K562 (cell line): ENCODE measurements at regions not wholly inside any gene's neighbourhood (a gene's known extent, or its start where the extent isn't known, plus 50 kb on each side); places are given as distances from the start of the nearest gene placed in this dataset.

ENCODE experiments used
- ATAC-seq: fragments of 200-7000 bp; cut with Tn5 transposase; 3 replicates; pipeline ENCODE4 v1.9.1; 2020; ENCODE audit warnings: moderate library complexity
- BruUV-seq: library from RNA; stranded (reverse); fragments of 400-500 nt; replicated peaks from 2 replicates; lab custom pipeline; 2021; lab: Mats Ljungman, UMichigan
- CTCF ChIA-PET: fragments of 300-600 bp; formaldehyde crosslinking; extraction: SDS; loops from one replicate; lab custom pipeline; 2021; ENCODE audit warnings: low intra/inter-chr PET ratio; lab: Yijun Ruan, JAX
- POLR2A ChIA-PET: fragments of 300-600, 350-650 bp; sonication (Branson Sonifier 250); formaldehyde crosslinking; extraction: SDS; loops from one replicate; lab custom pipeline; 2021; ENCODE audit warnings: antibody characterized with exemption, inconsistent platforms; lab: Yijun Ruan, JAX
- DNase-seq, 4 experiments: peaks; one replicate each; pipeline versions ENCODE4 v3.0.0 to v3.0.0-alpha.2; 2011 to 2018; ENCODE audit warnings: low spot score in 3 of 4, mixed read lengths in 3 of 4; ENCODE audit errors: extremely low read depth in 1 of 4
- FAIRE-seq: peaks from 2 replicates; lab custom pipeline; 2011; peaks lifted over from hg19 to GRCh38; lab: Jason Lieb, UNC
- H2AFZ ChIP-seq: 2 replicates; pipeline ENCODE4 v1.6.0; 2011; ENCODE audit warnings: low read depth, low read length, control low read depth, inconsistent platforms
- H3K27ac ChIP-seq: fragments of 200-600 bp; 3 replicates; pipeline ENCODE4 v1.8.0; 2011; ENCODE audit warnings: low read depth, mild to moderate bottlenecking, control low read depth, inconsistent platforms, low read length, moderate library complexity, mixed read lengths; ENCODE audit errors: extremely low read depth
- H3K27me3 ChIP-seq, 2 experiments: fragments of 300-600 bp in 1 of 2; 2 replicates in 1 of 2; 3 replicates in 1 of 2; pipeline versions ENCODE4 v1.6.0 to v1.8.0; 2011; ENCODE audit warnings: inconsistent platforms in 2 of 2, low read length in 2 of 2, mild to moderate bottlenecking in 1 of 2, mixed read lengths in 1 of 2, moderate library complexity in 1 of 2; ENCODE audit not compliant: control insufficient read depth in 2 of 2, insufficient read depth in 2 of 2
- H3K36me3 ChIP-seq: fragments of 300-600 bp; 3 replicates; pipeline ENCODE4 v1.8.0; 2011; ENCODE audit warnings: mild to moderate bottlenecking, low read length, inconsistent platforms; ENCODE audit not compliant: control insufficient read depth, insufficient read depth
- H3K4me1 ChIP-seq, 2 experiments: fragments of 200-600 bp in 1 of 2; replicated peaks in 1 of 2; 2 replicates in 1 of 2; 3 replicates in 1 of 2; pipeline versions ENCODE4 v1.5.1 to v1.8.0; 2011; ENCODE audit warnings: inconsistent platforms in 2 of 2, low read length in 2 of 2, mild to moderate bottlenecking in 1 of 2, mixed read lengths in 1 of 2, moderate library complexity in 1 of 2; ENCODE audit not compliant: control insufficient read depth in 2 of 2, insufficient read depth in 2 of 2
- H3K4me2 ChIP-seq: 2 replicates; pipeline ENCODE4 v1.6.1; 2011; ENCODE audit warnings: low read length, control low read depth, inconsistent platforms, mixed read lengths; ENCODE audit not compliant: insufficient read depth
- H3K4me3 ChIP-seq: fragments of 200-600 bp; sonication (generic), shearing (Covaris generic); 2 replicates; pipeline ENCODE4 v1.5.1; 2016; ENCODE audit warnings: control low read depth, inconsistent platforms
- H3K79me2 ChIP-seq: fragments of 200-600 bp; 3 replicates; pipeline ENCODE4 v1.8.0; 2011; ENCODE audit warnings: low read length, inconsistent platforms; ENCODE audit not compliant: control insufficient read depth, insufficient read depth
- H3K9ac ChIP-seq, 2 experiments: 2 replicates each; pipeline versions ENCODE4 v1.6.0 to v1.6.1; 2011; ENCODE audit warnings: low read depth in 2 of 2, low read length in 2 of 2, control low read depth in 1 of 2, inconsistent platforms in 1 of 2, mild to moderate bottlenecking in 1 of 2, mixed read lengths in 1 of 2; ENCODE audit not compliant: insufficient read depth in 1 of 2
- H3K9me1 ChIP-seq: one replicate; pipeline ENCODE4 v1.6.0; 2011; ENCODE audit warnings: inconsistent platforms, mild to moderate bottlenecking, low read length, moderate library complexity; ENCODE audit not compliant: control insufficient read depth, insufficient read depth
- H3K9me3 ChIP-seq: replicated peaks from 2 replicates; pipeline ENCODE4 v1.5.1; 2011; ENCODE audit warnings: low read depth, low read length, inconsistent platforms; ENCODE audit not compliant: control insufficient read depth, insufficient read depth
- H4K20me1 ChIP-seq: replicated peaks from 2 replicates; pipeline ENCODE4 v1.6.1; 2011; ENCODE audit warnings: low read length, inconsistent platforms, mixed read lengths; ENCODE audit not compliant: control insufficient read depth, insufficient read depth
- ARHGAP35 ChIP-seq: fragments of 450-650 bp; IDR thresholded peaks from 2 replicates; pipeline ENCODE4 v1.6.1; 2018; ENCODE audit not compliant: partially characterized antibody
- ARNT ChIP-seq, 2 experiments: fragments of 450-650 bp; IDR thresholded peaks; 2 replicates each; pipeline ENCODE4 v1.6.1; 2016; ENCODE audit warnings: mild to moderate bottlenecking in 1 of 2
- CREB5 ChIP-seq: fragments of 250-450 bp; sonication (Bioruptor Pico); IDR thresholded peaks from 2 replicates; pipeline ENCODE4 v1.5.0; 2020; ENCODE audit warnings: mild to moderate bottlenecking
- IFI16 ChIP-seq: fragments of 250-450 bp; sonication (Bioruptor Pico); IDR thresholded peaks from 2 replicates; pipeline ENCODE4 v2.1.2; 2022; ENCODE audit warnings: mild to moderate bottlenecking, inconsistent platforms
- IRF9 ChIP-seq: fragments of 450-650 bp; IDR thresholded peaks from 2 replicates; pipeline ENCODE4 v1.6.1; 2016; ENCODE audit warnings: missing biosample characterization, missing genetic modification characterization
- KAT7 ChIP-seq: sonication (generic); formaldehyde crosslinking; IDR thresholded peaks from 2 replicates; pipeline ENCODE4 v1.8.0; 2022; ENCODE audit warnings: missing genetic modification reagents, mild to moderate bottlenecking, borderline replicate concordance
- RFX1 ChIP-seq: fragments of 450-650 bp; IDR thresholded peaks from 2 replicates; pipeline ENCODE4 v1.6.1; 2016; ENCODE audit warnings: mild to moderate bottlenecking, moderate library complexity
- SIX5 ChIP-seq, 2 experiments: IDR thresholded peaks; 2 replicates each; pipeline ENCODE4 v1.6.1; 2011; ENCODE audit warnings: low read length in 2 of 2, borderline replicate concordance in 1 of 2, low read depth in 1 of 2, mild to moderate bottlenecking in 1 of 2, moderate library complexity in 1 of 2; ENCODE audit not compliant: insufficient read depth in 1 of 2
- SRSF1 ChIP-seq: fragments of 200-400 bp; formaldehyde crosslinking; IDR thresholded peaks from 2 replicates; pipeline ENCODE4 v1.6.1; 2017; ENCODE audit warnings: mild to moderate bottlenecking, low read depth, low read length, moderate library complexity
- TAF7 ChIP-seq: fragments of 450-650 bp; IDR thresholded peaks from 2 replicates; pipeline ENCODE4 v1.6.1; 2016; ENCODE audit warnings: missing genetic modification characterization, missing compliant biosample characterization
- TARDBP ChIP-seq: fragments of 450-650 bp; IDR thresholded peaks from 2 replicates; pipeline ENCODE4 v1.6.1; 2016
- TRIM28 ChIP-seq: fragments of 450-650 bp; IDR thresholded peaks from 2 replicates; pipeline ENCODE4 v1.6.1; 2017
- ZNF583 ChIP-seq: fragments of 250-450 bp; sonication (Bioruptor Pico); IDR thresholded peaks from 2 replicates; pipeline ENCODE4 v1.4.0; 2020
- ZNF76 ChIP-seq: fragments of 250-450 bp; sonication (Bioruptor Pico); IDR thresholded peaks from 2 replicates; pipeline ENCODE4 v1.4.0; 2020; ENCODE audit warnings: mild to moderate bottlenecking, moderate library complexity, borderline replicate concordance
- in situ Hi-C: fragments of 300-500 bp; cut with MboI; formaldehyde crosslinking; loops from 4 replicates; pipeline ENCODE4 v1.15.0; 2018; ENCODE audit warnings: inconsistent platforms, mixed read lengths
- intact Hi-C: fragments of 100-400 bp; cut with micrococcal nuclease; formaldehyde crosslinking; loops from 2 replicates; pipeline ENCODE4 v1.14.2; 2022

GRCh38 chr13:56953965-56954364 is 186.8 kb upstream of the PRR20A start:
- no peak for TF ChIP-seq TAF7 (tag)
- TF ChIP-seq RFX1, result no peak
- TF ChIP-seq IRF9 (tag), result no peak
- TF ChIP-seq CREB5 (CRISPR knock-in tag), result no peak
- no peak for TF ChIP-seq TARDBP
- no peak for TF ChIP-seq ARNT (IDR thresholded peaks at IDR 0.05)
- TF ChIP-seq SRSF1, result no peak
- TF ChIP-seq ZNF583 (CRISPR knock-in tag), result no peak
- no peak for TF ChIP-seq KAT7 (CRISPR knock-in tag)
- no peak for TF ChIP-seq ARHGAP35
- TF ChIP-seq ZNF76, result no peak
- no peak for TF ChIP-seq SIX5 (IDR thresholded peaks at IDR 0.05; ENCODE audit: borderline replicate concordance in 1 of 2, insufficient read depth in 1 of 2, low read depth in 1 of 2, low read length in 2 of 2)
- no peak for TF ChIP-seq TRIM28
- TF ChIP-seq IFI16 (CRISPR knock-in tag), result no peak
- Histone ChIP-seq H3K9me3 (no peaks in the 10 kb centered on the region), H3K27me3 (no peaks in the 10 kb centered on the region), H4K20me1 (no peaks in the 10 kb centered on the region), H2AFZ (no peak overlapping the region), H3K27ac (no peak overlapping the region), H3K36me3 (no peaks in the 10 kb centered on the region), H3K9ac (no peak overlapping the region), H3K9me1 (no peaks in the 10 kb centered on the region), H3K79me2 (no peaks in the 10 kb centered on the region), H3K4me3 (no peak overlapping the region), H3K4me2 (no peak overlapping the region), H3K4me1 (no peaks in the 10 kb centered on the region)
- no peak for DNase-seq
- in situ Hi-C loops, result no loop called here
- no peak for FAIRE-seq
- no TSS peak for BruUV-seq
- CTCF ChIA-PET, result no interaction called here
- intact Hi-C loops, result no loop called here
- no peak for ATAC-seq
- POLR2A ChIA-PET, result no interaction called here
